Epithelial cell of prostate (primary cell): ENCODE measurements at regions not wholly inside any gene's neighbourhood (a gene's known extent, or its start where the extent isn't known, plus 50 kb on each side); places are given as distances from the start of the nearest gene placed in this dataset.
A peak's percentile ranks its signal among the peaks of the same experiment; 100 is the strongest.

Experiments
- DNase-seq: peaks from one replicate; pipeline ENCODE4 v3.0.0-alpha.2; 2011; ENCODE audit warnings: low read depth, low spot score
- H3K27ac ChIP-seq: fragments of 450-650 bp; 2 replicates; pipeline ENCODE4 v1.5.1; 2017; ENCODE audit warnings: mild to moderate bottlenecking

GRCh38 chr1:199338760-199339159, 688.8 kb upstream of the NR5A2 start:
- DNase-seq = no peak
- H3K27ac ChIP-seq = no peak overlapping the region

GRCh38 chr1:199352351-199352750, 675.2 kb upstream of the NR5A2 start:
- no peak overlapping the region for H3K27ac ChIP-seq
- DNase-seq = no peak

- DNase-seq = no peak
- H3K27ac ChIP-seq = no peak overlapping the region
Measured at GRCh38 chr1:199353906-199354305, 673.6 kb upstream of the NR5A2 start.

- no peak for DNase-seq
- H3K27ac ChIP-seq = no peak overlapping the region
Measured at GRCh38 chr1:199356561-199356960, 670.9 kb upstream of the NR5A2 start.

- H3K27ac ChIP-seq = no peak overlapping the region
- no peak for DNase-seq
Measured at GRCh38 chr1:199357599-199357998, 669.9 kb upstream of the NR5A2 start.

GRCh38 chr1:199362996-199363395, 664.5 kb upstream of the NR5A2 start:
- DNase-seq = no peak
- no peak overlapping the region for H3K27ac ChIP-seq

- no peak for DNase-seq
Measured at GRCh38 chr1:199373139-199373538, 654.4 kb upstream of the NR5A2 start.

GRCh38 chr1:199377211-199377610, 650.3 kb upstream of the NR5A2 start:
- DNase-seq = no peak
- H3K27ac ChIP-seq = no peak overlapping the region

More at GRCh38 chr1:199373139-199373538, 654.4 kb upstream of the NR5A2 start:
- H3K27ac ChIP-seq = no peak overlapping the region

GRCh38 chr1:199383793-199384192, 643.7 kb upstream of the NR5A2 start:
- H3K27ac ChIP-seq = no peak overlapping the region
- DNase-seq = no peak

GRCh38 chr1:199394856-199395255, 632.7 kb upstream of the NR5A2 start:
- DNase-seq = no peak
- H3K27ac ChIP-seq = no peak overlapping the region

GRCh38 chr1:199396456-199396855, 631.1 kb upstream of the NR5A2 start:
- no peak overlapping the region for H3K27ac ChIP-seq
- no peak for DNase-seq

- no peak overlapping the region for H3K27ac ChIP-seq
- no peak for DNase-seq
Measured at GRCh38 chr1:199399996-199400724, 627.4 kb upstream of the NR5A2 start.

- no peak for DNase-seq
- H3K27ac ChIP-seq = no peak overlapping the region
Measured at GRCh38 chr1:199403531-199404116, 623.9 kb upstream of the NR5A2 start.

- no peak overlapping the region for H3K27ac ChIP-seq
- no peak for DNase-seq
Measured at GRCh38 chr1:199404191-199404590, 623.3 kb upstream of the NR5A2 start.

GRCh38 chr1:199404976-199405375, 622.5 kb upstream of the NR5A2 start:
- DNase-seq = no peak
- no peak overlapping the region for H3K27ac ChIP-seq

- H3K27ac ChIP-seq = no peak overlapping the region
- DNase-seq = no peak
Measured at GRCh38 chr1:199405634-199406196, 621.8 kb upstream of the NR5A2 start.

- no peak for DNase-seq
- no peak overlapping the region for H3K27ac ChIP-seq
Measured at GRCh38 chr1:199410462-199410861, 617.0 kb upstream of the NR5A2 start.

- DNase-seq = no peak
Measured at GRCh38 chr1:199411506-199411905, 616.0 kb upstream of the NR5A2 start.

GRCh38 chr1:199422206-199422605, 605.3 kb upstream of the NR5A2 start:
- peak; percentile 1 for DNase-seq
- H3K27ac ChIP-seq = no peak overlapping the region

More at GRCh38 chr1:199411506-199411905, 616.0 kb upstream of the NR5A2 start:
- H3K27ac ChIP-seq = no peak overlapping the region

- no peak overlapping the region for H3K27ac ChIP-seq
- DNase-seq = no peak
Measured at GRCh38 chr1:199447906-199448305, 579.6 kb upstream of the NR5A2 start.

- no peak for DNase-seq
- H3K27ac ChIP-seq = no peak overlapping the region
Measured at GRCh38 chr1:199448646-199449045, 578.9 kb upstream of the NR5A2 start.

GRCh38 chr1:199449221-199449620, 578.3 kb upstream of the NR5A2 start:
- H3K27ac ChIP-seq = no peak overlapping the region
- DNase-seq = no peak
